ENCODE measurements at regions not wholly inside any gene's neighbourhood (a gene's known extent, or its start where the extent isn't known, plus 50 kb on each side); places are given as distances from the start of the nearest gene placed in this dataset.

GRCh38 chr5:90000351-90000750 is 409.2 kb downstream of the CETN3 start:
- TF ChIP-seq EZH2 (IDR thresholded peaks at IDR 0.05; ENCODE audit: borderline replicate concordance, insufficient read depth, low read length, poor library complexity, severe bottlenecking) (no peak), EP300 (conservative IDR thresholded peaks at IDR 0.05; ENCODE audit: poor library complexity, severe bottlenecking) (no peak), RAD21 (conservative IDR thresholded peaks at IDR 0.05) (no peak)

Data from neural cell (in vitro differentiated cells).